AG09319 (cell line): ENCODE measurements at regions not wholly inside any gene's neighbourhood (a gene's known extent, or its start where the extent isn't known, plus 50 kb on each side); places are given as distances from the start of the nearest gene placed in this dataset.

ENCODE experiments used
- DNase-seq: peaks from one replicate; pipeline ENCODE4 v3.0.0-alpha.2; 2010; ENCODE audit warnings: low read depth; ENCODE audit errors: extremely low read depth
- TF ChIP-seq, protein P1 (sequence below): IDR thresholded peaks from 2 replicates; pipeline ENCODE4 v1.5.1; 2011; ENCODE audit warnings: low read depth, mild to moderate bottlenecking, inconsistent platforms, low read length, moderate library complexity

DNA sequence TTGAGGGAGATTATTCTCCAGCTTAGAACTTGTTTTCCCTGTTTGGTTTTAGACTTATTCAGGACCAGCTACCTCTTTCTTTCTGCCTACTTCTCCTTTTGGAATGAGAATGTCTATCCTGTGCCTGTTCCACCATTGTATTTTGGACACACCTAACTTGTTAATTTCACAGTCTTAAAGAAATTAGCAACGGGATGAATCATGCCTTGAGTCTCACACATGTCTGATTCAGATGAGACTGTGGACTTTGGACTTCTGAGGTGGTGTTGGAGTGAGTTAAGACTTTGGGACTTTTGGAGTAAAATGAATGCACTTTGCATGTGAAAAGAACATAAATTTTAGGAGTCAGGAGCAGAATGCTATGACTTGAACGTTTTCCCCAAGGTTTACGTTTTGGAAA is 581.4 kb downstream of the CDH11 start:
- no peak for DNase-seq
- TF ChIP-seq, protein P1, sequence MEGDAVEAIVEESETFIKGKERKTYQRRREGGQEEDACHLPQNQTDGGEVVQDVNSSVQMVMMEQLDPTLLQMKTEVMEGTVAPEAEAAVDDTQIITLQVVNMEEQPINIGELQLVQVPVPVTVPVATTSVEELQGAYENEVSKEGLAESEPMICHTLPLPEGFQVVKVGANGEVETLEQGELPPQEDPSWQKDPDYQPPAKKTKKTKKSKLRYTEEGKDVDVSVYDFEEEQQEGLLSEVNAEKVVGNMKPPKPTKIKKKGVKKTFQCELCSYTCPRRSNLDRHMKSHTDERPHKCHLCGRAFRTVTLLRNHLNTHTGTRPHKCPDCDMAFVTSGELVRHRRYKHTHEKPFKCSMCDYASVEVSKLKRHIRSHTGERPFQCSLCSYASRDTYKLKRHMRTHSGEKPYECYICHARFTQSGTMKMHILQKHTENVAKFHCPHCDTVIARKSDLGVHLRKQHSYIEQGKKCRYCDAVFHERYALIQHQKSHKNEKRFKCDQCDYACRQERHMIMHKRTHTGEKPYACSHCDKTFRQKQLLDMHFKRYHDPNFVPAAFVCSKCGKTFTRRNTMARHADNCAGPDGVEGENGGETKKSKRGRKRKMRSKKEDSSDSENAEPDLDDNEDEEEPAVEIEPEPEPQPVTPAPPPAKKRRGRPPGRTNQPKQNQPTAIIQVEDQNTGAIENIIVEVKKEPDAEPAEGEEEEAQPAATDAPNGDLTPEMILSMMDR: no peak

DNA sequence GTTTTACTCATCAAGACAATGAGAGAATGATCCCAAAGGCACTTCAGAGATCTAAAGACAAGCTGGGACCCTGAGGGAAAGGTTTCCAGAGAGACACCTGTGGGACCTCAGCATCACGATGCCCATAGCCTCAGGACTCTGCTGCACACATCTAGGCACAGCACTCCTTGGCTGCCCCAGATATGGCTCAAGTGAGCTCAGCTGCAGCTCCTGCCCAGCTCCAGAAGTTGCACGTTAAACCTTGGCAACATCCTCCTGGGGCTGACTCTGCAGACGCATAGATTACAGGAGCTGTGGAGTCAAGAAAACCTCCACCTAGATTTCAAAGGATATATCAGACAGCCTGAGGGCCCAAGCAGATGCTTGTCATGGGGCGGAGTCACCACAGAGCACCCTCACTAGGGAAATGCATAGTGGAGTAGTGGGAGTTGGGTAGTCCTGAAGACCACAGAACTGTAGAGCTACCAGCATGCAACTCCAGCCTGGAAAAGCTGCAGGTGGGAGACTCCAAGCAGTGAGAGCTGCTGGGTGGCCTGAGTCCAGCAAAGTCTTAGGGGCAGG is 582.0 kb downstream of the CDH11 start:
- TF ChIP-seq, protein P1: no peak
- no peak for DNase-seq

DNA sequence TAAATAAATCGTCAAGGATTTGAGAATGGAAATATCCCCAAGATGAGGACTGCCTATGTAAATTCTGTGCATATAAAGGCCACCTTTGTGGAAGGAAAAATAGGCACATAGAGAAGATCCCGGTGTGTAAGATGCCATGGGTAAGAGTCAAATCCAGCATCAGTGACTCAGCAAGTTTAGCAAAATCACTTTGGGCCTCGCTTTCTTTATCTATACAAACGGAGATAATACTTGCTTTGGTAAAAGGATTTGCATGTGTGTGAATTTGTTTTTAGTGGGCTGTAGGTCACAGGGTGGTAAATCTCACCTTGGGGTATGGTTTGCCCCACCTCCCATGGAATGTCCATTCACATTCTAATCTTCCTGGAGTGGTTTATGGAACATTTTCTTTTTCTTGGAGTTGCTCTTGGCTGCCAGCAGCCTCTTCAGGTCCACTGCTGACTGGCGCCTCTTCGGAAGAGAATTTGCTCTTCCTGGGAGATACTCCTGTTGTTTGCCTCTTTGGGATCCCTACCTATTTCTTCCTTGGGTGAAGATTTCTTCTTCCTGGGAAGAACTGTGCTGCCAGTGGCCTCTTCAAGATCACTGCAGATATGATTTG is 587.6 kb downstream of the CDH11 start:
- TF ChIP-seq, protein P1: no peak
- no peak for DNase-seq

DNA sequence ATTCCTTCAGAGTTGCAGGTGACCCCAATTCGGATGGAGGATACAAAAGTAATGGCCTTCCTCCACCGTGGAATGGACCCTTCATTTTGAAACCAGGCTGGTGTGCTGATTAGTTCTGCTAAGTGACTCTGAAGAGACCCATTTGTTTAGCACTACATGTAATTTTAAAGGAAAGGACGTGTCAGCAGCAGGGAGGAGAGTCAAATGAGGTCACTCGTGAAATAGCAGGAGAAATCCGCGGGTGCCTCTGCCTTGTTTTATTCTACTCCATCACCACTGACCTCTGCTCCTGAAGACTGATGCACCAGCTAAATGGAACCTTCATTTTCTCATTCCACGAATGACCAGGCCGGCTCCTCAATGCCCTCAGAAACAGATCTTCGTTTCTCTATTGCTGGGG is 589.2 kb downstream of the CDH11 start:
- DNase-seq: no peak
- TF ChIP-seq, protein P1: no peak

DNA sequence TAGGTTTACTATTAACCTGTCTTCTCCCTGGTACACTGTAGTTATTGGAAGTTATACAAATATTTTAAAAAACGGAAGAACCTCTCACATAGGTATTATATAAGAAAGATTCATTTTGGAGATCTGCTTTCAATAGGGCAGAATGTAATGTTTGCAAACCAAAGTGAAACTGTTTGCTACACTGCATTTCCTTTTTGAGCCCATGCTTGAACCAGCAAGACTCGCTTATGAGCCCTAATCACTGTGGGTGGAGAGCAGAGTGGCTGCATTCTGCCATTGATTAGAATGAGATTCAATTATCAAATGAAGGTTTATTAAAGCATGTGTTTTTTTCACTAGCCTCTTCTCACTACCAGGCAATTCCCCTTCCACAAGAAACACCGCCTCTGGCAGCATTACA is 589.7 kb downstream of the CDH11 start:
- no peak for DNase-seq
- TF ChIP-seq, protein P1: no peak

DNA sequence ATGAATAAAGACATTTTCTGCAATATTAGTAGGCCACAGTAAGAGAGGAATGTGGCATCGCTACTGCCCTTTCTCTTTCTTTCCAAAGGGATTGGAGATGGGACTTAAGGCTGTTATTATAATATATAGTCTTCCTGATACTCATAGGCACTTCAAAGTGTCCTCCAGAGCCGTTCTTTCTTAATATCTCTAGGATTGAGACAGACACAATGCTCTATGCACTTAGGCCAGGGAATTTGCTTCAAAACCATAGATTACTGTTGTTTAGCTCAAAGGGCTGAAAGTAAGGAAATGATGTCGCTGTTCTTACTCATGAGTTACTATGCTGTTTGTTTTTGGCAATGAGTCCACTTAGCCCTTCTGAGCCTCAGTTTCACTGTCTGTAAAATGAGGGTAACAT is 590.5 kb downstream of the CDH11 start:
- no peak for DNase-seq

DNA sequence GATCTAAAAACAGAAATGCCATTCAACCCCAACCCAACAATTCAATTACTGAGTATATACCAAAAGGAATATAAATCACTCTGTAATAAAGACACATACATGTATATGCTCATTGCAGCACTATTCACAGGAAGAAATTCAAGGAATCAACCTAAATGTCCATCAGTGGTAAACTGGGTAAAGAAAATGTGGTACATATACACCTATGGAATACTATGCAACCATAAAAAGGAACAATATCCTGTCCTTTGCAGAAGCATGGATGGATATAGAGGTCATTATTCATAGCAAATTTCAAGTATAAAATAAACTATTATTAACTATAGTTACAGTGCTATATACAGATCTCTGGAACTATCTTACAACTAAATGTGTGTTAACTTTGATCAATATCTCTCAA is 599.3 kb downstream of the CDH11 start:
- TF ChIP-seq, protein P1: no peak
- no peak for DNase-seq

More for the DNA sequence above, 590.5 kb downstream of the CDH11 start:
- TF ChIP-seq, protein P1: no peak
